Prostate gland (tissue), 2 donors: ENCODE measurements at regions not wholly inside any gene's neighbourhood (a gene's known extent, or its start where the extent isn't known, plus 50 kb on each side); places are given as distances from the start of the nearest gene placed in this dataset.

ENCODE experiments used
- DNase-seq: peaks from one replicate; pipeline ENCODE4 v3.0.0-alpha.2; 2019; ENCODE audit warnings: low spot score
- H3K27ac ChIP-seq, 2 donors: fragments of 200-600 bp; sonication (generic); 2 replicates each; pipeline ENCODE4 v1.5.1; 2017 to 2019
- H3K27me3 ChIP-seq: fragments of 200-600 bp; sonication (generic); replicated peaks from 2 replicates; pipeline ENCODE4 v1.5.1; 2019; ENCODE audit not compliant: insufficient read depth
- H3K36me3 ChIP-seq, 2 donors: fragments of 200-600 bp; sonication (generic); 1 replicate in 1 of 2; 2 replicates in 1 of 2; pipeline versions ENCODE4 v1.5.1 to v1.8.1; 2017 to 2019
- H3K4me1 ChIP-seq: fragments of 200-600 bp; sonication (generic); replicated peaks from 2 replicates; pipeline ENCODE4 v1.5.1; 2019
- H3K4me3 ChIP-seq, 2 donors: fragments of 200-600 bp; sonication (generic); 2 replicates each; pipeline ENCODE4 v1.5.1; 2017 to 2019
- H3K9me3 ChIP-seq: fragments of 200-600 bp; sonication (generic); 2 replicates; pipeline ENCODE4 v1.5.1; 2017
- POLR2A ChIP-seq: fragments of 450-650 bp; IDR thresholded peaks from one replicate; pipeline ENCODE4 v1.6.1; 2016; ENCODE audit warnings: antibody characterized with exemption, mild to moderate bottlenecking
- POLR2AphosphoS5 ChIP-seq: sonication (generic); formaldehyde crosslinking; IDR thresholded peaks from one replicate; pipeline ENCODE4 v1.6.1; 2017; ENCODE audit warnings: antibody characterized with exemption
- WGBS: methylation state at CpG from one replicate; pipeline ENCODE4 v1.1.5; 2018; 5-methylcytosine and 5-hydroxymethylcytosine counted together
- intact Hi-C: fragments of 100-400 bp; cut with DNase I; formaldehyde crosslinking; loops from one replicate; pipeline ENCODE4 v1.14.2; 2022
- TF ChIP-seq, protein P1 (sequence below), 4 experiments: fragments of 200-600 bp in 2 of 4; fragments of 450-650 bp in 2 of 4; sonication (generic) in 2 of 4; IDR thresholded peaks; 1 replicate in 3 of 4; 2 replicates in 1 of 4; pipeline ENCODE4 v1.5.1; 2016 to 2019; ENCODE audit warnings: antibody characterized with exemption in 4 of 4, mild to moderate bottlenecking in 2 of 4, moderate library complexity in 2 of 4

GRCh38 chr17:53538129-53538617, 284.6 kb upstream of the KIF2B start:
- Histone ChIP-seq H3K9me3 (no peaks in the 10 kb centered on the region), H3K27me3 (no peaks in the 10 kb centered on the region), H3K4me1 (no peaks in the 10 kb centered on the region), H3K27ac (no peak overlapping the region), H3K36me3 (no peaks in the 10 kb centered on the region), H3K4me3 (no peak overlapping the region)
- intact Hi-C loops: no loop called here
- TF ChIP-seq, protein P1, sequence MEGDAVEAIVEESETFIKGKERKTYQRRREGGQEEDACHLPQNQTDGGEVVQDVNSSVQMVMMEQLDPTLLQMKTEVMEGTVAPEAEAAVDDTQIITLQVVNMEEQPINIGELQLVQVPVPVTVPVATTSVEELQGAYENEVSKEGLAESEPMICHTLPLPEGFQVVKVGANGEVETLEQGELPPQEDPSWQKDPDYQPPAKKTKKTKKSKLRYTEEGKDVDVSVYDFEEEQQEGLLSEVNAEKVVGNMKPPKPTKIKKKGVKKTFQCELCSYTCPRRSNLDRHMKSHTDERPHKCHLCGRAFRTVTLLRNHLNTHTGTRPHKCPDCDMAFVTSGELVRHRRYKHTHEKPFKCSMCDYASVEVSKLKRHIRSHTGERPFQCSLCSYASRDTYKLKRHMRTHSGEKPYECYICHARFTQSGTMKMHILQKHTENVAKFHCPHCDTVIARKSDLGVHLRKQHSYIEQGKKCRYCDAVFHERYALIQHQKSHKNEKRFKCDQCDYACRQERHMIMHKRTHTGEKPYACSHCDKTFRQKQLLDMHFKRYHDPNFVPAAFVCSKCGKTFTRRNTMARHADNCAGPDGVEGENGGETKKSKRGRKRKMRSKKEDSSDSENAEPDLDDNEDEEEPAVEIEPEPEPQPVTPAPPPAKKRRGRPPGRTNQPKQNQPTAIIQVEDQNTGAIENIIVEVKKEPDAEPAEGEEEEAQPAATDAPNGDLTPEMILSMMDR (IDR thresholded peaks at IDR 0.05): no peak
- TF ChIP-seq POLR2A (no peak), POLR2AphosphoS5 (no peak)
- 89% methylated on average over 2 of the region's 2 CpGs for WGBS
- DNase-seq: no peak

- no peak overlapping the region for H3K4me3 ChIP-seq
- no peak overlapping the region for H3K27ac ChIP-seq
- DNase-seq: no peak
- H3K27me3 ChIP-seq: no peaks in the 10 kb centered on the region
- H3K36me3 ChIP-seq: no peaks in the 10 kb centered on the region
- H3K4me1 ChIP-seq: no peaks in the 10 kb centered on the region
- H3K9me3 ChIP-seq: no peaks in the 10 kb centered on the region
- intact Hi-C loops: no loop called here
- TF ChIP-seq POLR2AphosphoS5: no peak
- TF ChIP-seq, protein P1 (IDR thresholded peaks at IDR 0.05): no peak
- TF ChIP-seq POLR2A: no peak
Measured at GRCh38 chr17:53527473-53527872, 295.3 kb upstream of the KIF2B start.

GRCh38 chr17:53525590-53525989, 297.1 kb upstream of the KIF2B start:
- Histone ChIP-seq H3K4me1 (no peaks in the 10 kb centered on the region), H3K27me3 (no peaks in the 10 kb centered on the region), H3K4me3 (no peak overlapping the region), H3K36me3 (no peaks in the 10 kb centered on the region), H3K9me3 (no peaks in the 10 kb centered on the region), H3K27ac (no peak overlapping the region)
- intact Hi-C loops: no loop called here
- no peak for TF ChIP-seq POLR2A
- TF ChIP-seq, protein P1 (IDR thresholded peaks at IDR 0.05): no peak
- no peak for TF ChIP-seq POLR2AphosphoS5
- DNase-seq: no peak
- 94% methylated on average over 2 of the region's 2 CpGs for WGBS

DNA sequence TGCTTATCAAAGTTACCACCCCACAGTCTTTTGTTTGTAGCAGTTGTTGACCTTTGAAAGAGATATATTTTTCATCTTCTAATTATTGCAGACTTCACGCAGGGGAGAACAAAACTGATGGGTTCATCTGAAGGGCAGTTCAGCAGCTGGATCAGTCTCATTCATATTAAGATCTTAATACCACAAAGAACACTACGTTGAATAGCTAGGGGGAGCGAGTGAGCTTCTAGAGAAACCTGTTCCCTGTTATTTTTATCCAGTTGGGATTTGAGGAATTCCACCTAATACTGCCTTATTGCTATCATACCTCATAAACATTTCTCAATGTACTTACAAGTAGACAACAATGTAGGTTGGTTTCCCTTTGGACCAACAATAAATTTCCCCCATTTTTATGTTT, 306.1 kb upstream of the KIF2B start:
- Histone ChIP-seq H3K4me3 (no peak overlapping the region), H3K4me1 (no peaks in the 10 kb centered on the region), H3K27ac (no peak overlapping the region), H3K27me3 (no peaks in the 10 kb centered on the region), H3K9me3 (no peaks in the 10 kb centered on the region), H3K36me3 (no peaks in the 10 kb centered on the region)
- TF ChIP-seq, protein P1 (IDR thresholded peaks at IDR 0.05): peak in 1 of 4 experiments; percentile 6
- TF ChIP-seq POLR2A (no peak), POLR2AphosphoS5 (no peak)
- DNase-seq: no peak
- 22% methylated on average over 3 of the region's 3 CpGs for WGBS
- intact Hi-C loops: no loop called here

GRCh38 chr17:53499277-53499676, 323.4 kb upstream of the KIF2B start:
- Histone ChIP-seq H3K4me3 (no peak overlapping the region), H3K27ac (no peak overlapping the region), H3K9me3 (no peaks in the 10 kb centered on the region), H3K36me3 (no peaks in the 10 kb centered on the region), H3K27me3 (no peaks in the 10 kb centered on the region), H3K4me1 (no peaks in the 10 kb centered on the region)
- intact Hi-C loops: no loop called here
- DNase-seq: no peak
- WGBS: 71% methylated on average over 2 of the region's 2 CpGs
- TF ChIP-seq POLR2AphosphoS5 (no peak), POLR2A (no peak)
- TF ChIP-seq, protein P1 (IDR thresholded peaks at IDR 0.05): no peak
